HG02885 (cell line): ENCODE measurements at regions not wholly inside any gene's neighbourhood (a gene's known extent, or its start where the extent isn't known, plus 50 kb on each side); places are given as distances from the start of the nearest gene placed in this dataset.

Experiments
- ATAC-seq: cut with Tn5 transposase; IDR thresholded peaks from one replicate; pipeline ENCODE4 v1.9.1; 2021; ENCODE audit warnings: mild to moderate bottlenecking; ENCODE audit not compliant: unreplicated experiment, poor library complexity

DNA sequence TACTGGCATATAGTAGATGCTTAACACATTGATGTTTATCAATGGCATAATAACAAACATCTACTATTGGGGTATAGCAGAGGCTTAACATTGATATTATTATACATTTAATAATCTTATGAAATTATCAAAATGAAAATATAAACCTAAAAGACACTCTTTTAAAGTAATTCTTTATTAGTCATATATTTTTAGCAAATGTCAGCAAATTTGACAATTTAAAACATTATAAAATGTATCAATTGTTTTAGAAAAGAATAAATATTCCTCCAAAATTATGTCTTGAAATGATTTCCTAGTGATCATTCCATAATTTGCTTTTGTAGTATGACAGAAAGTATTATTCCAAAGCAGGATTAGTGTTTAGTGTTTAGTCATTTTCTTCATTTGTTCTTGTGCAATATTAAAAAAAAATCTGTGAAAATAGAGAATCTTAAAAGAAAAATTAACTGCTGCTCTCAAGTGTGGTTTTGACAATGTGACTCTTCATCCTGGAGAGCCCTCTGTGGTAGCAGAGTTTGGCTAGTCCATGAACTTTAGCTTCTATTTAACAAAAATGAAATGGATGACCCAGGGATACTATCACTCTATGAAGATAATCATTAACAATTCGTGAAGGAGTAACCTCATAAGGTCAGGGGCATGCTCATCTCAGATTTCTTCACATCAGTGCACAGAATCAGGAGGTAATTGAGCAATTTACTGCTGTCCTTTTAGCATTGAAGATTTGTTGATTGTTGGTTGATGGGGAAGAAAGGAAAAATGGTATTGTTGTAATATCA is 1018.5 kb downstream of the LRFN5 start:
- no peak for ATAC-seq

DNA sequence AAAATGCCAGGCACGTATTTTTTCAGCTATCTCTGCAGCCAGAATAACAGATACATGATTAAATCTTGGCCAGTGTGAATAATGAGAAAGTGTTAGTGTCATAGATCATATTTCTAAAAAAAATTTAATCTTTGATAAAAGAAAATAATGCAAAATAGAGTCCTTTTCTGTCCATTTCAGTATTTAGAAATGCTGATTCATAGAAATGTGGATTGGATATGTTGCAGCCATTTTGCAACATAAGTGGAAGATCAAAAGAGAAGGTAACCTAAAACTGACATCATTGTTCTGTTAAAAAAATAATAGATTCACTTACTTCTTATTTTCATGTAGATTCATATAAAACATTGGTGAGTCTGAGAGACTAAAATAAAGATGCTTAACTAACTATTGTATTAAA is 1010.3 kb downstream of the LRFN5 start:
- no peak for ATAC-seq

DNA sequence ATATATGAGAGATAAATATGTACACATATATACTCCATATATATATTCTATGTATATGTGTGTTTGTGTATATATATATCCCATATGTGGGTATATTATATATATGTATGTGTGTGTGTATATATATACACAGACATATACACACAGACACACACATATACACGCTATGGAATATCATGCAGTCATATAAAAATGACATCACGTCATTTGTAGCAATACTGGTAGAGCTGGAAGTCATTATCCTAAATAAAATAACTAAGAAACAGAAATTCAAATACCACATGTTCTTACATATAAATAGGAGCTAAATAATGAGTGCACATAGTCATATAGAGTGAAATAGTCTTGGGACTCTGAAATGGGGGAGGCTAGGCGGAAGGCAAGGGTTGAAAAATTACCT is 1000.2 kb downstream of the LRFN5 start:
- no peak for ATAC-seq

DNA sequence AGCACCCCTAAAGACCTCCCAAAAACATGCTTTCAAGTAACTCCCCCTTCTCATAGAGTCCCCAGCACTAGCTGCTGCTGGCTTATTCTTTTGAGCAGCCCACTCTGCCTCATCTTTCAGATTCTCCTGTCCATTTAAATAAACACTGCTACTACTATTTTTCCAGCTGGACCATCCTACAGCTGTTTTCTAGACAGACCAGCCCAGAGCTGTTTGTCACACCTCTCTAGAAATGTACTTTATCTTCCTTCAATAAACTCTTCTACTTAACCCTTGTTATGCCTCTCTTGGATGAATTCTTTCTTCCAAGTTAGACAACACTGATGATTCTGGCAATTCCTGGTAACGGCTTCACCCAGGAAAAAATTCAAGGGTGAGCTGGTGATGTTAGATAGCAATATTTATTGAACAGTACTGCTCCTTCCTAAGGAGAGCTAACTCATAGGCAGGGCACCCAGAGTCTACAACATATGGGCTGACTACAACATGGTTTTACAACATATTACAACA is 995.7 kb downstream of the LRFN5 start:
- ATAC-seq: no peak

DNA sequence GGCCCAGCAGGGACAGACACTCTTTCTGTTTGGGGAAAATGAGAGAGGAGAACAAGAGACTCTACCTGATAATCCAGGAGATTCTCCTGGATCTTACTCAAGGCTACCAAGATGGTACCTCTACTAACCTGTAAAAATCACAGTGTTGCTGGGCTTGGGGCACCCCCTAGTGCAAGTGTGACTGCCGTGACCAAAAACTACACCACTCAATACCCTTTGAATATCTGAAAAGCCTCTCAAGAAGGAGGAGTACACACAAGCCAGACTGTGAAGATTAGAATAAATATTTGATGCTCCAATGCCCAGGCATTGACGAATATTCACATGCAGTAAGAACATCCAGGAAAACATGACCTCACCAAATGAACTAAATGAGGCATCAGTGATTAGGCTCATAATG is 965.4 kb downstream of the LRFN5 start:
- ATAC-seq: no peak

DNA sequence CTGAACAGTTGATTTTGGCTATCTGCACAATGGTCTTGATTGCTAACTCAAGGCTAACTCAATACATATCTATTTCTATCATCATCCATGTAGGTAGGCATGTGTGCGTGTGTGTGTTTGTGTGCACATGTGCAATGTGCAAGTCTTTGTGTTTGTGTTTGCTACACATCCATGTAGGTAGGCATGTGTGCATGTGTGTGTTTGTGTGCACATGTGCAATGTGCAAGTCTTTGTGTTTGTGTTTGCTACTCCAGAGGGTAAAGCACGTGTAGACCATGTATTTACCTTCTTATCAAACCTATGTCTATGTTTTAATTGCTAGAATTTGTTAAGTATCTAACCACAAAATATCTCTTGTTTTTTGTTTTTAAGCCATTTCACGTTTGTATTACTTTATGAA is 962.6 kb downstream of the LRFN5 start:
- ATAC-seq: no peak

DNA sequence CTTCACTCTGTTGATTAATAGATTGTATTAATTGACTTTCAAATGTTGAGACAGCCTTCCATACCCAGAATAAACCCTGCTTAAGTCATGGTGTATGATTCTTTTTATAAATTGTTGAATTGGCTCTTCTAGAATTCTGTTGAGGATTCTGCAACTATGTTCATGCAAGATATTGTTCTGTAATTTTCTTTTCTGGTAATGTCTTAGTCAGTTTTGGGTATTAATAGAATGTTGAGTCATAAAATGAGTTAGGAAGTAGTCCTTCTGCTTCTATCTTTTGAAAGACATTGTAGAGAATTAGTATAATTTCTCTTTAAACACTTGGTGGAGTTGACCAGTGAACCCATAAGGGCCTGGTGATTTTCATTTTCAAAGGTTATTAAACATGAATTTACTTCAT is 958.9 kb downstream of the LRFN5 start:
- no peak for ATAC-seq

DNA sequence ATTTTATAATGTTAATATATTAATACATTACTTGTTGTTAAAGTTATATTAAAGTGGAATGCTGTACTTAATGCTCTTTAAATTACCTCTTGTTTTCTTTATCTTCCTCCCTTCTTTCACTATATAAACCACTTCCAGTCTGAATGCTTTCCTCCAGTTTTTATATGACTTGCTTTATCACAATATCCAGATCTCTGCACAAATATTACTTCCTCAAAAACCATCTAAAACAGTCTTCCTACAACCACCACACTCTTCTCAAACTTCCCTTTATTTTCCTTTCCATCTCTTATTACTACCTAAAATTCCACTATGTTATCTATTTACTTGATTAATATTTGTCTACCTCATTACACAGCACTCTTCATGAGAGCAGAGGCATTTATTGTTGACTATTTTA is 956.6 kb downstream of the LRFN5 start:
- no peak for ATAC-seq

DNA sequence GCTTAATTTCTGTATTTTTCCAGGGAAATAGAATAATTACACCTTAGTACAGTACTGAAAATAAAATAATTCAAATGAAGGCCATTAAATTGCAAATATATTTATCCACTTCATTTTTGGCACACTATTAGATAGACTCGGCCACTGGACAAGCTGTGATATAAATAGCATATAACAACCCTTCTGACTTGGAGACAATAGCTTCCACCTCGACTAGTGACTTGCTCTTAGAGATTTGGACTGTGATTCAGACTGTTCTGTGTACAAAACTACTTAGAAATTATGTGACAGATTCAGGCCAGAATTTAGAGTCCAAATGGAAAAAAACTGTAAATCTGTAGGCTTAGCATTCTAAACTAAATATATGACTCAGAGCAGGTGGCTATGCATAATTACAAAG is 949.9 kb downstream of the LRFN5 start:
- no peak for ATAC-seq

DNA sequence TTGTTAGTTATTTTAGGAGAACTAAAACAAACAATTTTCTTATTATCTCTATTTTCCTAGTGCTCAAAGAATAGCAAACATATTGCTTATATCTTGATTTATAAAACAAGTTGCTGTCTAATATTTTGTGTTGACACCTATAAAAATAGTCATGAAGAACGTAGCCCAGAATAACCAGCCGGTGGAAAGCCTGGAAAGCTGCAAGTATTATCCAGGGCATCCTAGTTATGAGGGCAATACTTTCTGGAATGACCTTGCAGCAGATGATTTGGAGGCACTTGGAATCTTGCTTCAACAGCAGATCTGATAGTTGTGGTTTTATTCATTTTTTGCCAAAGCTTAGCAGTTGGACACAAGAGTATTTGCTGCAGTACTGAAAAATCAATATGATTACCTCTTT is 948.7 kb downstream of the LRFN5 start:
- ATAC-seq: no peak

DNA sequence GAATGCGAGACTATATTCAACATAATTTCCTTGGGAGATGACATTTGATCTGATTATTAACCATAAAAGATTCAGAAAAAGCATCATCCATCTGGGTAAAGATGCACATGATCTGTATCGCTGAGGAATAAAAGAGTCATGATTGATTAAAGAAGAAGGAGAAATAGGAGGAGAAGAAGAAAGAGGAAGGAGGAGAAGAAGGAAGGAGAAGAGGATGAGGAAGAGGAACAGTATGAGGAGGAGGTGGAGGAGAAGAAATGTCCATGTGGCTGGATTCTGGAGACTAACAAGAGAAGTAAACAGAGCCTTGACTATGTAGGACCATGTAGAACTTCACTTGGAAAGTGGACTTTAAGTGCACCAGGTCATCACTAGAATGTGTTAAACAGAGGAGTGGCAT is 947.4 kb downstream of the LRFN5 start:
- no peak for ATAC-seq

DNA sequence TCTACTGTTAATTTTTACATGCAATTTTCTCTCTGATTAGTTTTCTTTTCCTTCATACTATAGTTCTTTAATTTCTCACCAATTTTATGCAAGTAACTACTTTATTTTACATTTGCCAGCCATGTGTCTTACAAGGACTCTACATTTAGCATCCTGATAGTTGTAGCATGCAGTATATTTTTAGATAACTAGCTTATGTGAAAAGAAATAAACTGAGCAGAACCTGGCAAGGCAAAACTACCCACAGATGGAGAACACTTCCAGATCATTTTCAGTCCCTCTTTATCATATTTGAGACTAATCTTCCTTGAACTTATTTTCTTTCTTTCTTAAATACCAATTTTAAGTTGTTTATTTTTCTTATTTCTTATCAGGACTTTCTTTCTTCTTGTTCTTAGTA is 943.6 kb downstream of the LRFN5 start:
- ATAC-seq: no peak

DNA sequence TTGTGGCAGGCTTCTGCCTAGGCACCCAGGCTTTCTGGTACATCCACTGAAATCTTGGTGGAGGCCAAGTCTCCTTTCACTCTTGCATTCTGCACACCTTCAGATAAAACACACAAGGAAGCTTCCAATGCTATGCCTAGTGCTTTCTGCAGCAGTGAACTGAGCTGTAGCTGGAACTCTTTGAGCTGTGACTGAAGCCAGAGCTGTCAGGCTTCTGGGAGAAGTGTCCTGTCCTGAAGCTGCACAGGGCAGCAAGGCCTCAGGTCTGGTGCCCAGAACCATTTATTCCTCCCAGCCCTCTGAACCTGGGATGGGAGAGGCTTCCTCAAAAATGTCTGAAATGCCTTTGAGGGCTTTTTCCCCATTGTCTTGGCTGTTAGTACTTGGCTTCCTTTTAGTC is 941.7 kb downstream of the LRFN5 start:
- ATAC-seq: no peak

DNA sequence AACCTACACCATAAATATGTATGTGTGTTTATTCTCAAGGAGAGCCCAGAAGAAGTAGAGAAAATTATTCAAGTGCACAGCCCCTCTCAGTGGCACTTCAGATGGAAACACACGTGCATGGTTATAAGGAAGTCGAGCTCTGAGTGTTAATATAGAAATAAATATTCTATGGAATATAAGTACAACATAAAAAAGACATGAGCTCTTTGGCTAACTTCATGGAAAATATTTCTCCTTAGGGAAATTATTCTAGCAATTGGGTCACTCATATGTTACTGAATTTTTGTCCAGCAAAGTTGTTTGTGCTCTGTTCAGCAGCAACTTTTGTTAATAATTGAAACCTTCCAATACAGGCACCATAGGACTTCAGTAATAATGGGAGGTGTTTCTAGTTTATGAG is 939.0 kb downstream of the LRFN5 start:
- no peak for ATAC-seq

DNA sequence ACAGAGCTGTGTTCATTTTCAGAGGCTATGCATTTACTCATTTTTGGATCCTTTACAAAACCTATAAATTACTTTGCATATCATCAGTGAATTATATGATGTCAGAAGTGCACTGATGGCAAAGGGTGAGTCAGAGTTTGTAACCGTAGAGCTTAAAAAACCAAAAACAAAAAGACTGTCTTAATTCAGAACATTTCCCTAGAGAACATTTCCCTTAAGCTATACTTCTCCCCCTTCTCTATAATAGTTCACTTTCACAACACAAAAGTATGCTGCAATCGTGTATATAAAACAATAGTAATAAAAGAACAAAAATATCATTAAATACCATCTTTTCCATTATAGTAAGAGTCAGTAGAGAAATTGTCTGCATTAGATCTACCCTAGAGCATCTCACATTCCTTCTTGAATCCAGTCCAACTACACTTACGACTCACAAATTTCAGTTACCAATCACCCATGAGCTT is 934.9 kb downstream of the LRFN5 start:
- ATAC-seq: no peak

DNA sequence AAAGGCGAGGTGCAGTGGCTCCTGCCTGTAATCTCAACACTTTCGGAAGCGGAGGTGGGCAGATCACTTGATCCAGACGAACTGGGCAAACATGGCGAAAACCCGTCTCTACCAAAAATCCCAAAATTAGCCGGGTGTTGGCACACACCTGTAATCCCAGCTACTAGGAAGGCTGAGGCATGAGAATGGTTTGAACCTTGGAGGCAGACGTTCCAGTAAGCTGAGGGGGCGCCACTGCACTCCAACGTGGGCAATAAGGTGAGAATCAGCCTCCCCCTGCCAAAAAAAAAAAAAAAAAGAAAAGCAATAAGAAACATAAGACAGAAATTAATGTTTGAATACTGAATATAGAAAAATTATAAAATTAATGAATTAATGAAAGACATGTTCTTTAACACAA is 928.7 kb downstream of the LRFN5 start:
- ATAC-seq: no peak

DNA sequence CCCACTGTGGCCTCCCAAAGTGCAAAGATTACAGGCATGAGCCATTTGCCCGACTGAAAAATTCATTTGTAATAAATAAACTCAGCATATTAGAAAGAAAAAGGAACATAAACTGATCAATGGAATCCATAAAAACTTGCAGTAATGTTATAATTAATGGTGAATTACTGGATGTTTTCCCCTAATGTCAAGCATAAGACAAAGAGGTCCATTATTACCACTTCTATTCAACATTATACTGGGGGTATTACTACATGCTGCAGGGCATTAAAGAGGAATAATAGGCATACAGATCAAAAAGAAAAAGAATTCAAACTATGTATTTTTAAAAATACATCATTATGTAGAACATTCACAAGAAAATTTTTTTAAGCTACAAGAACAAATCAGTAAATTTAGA is 926.8 kb downstream of the LRFN5 start:
- no peak for ATAC-seq

DNA sequence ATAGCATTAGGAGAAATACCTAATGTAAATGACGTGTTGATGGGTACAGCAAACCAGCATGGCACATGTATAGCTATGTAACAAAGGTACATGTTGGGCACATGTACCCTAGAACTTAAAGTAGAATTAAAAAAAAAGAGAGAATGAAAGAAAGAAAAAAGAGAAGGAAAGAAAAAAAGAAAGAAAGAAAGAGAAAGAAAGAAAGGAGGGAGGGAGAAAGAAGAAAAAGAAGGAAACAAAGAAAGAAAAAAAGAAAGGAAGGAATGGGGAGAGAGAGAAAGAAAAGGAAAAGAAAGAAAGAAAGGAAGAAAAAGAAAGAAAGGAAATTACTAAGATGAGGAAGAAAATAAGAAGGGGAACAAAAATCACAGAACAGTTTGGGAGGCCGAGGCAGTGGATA is 925.5 kb downstream of the LRFN5 start:
- ATAC-seq: no peak

DNA sequence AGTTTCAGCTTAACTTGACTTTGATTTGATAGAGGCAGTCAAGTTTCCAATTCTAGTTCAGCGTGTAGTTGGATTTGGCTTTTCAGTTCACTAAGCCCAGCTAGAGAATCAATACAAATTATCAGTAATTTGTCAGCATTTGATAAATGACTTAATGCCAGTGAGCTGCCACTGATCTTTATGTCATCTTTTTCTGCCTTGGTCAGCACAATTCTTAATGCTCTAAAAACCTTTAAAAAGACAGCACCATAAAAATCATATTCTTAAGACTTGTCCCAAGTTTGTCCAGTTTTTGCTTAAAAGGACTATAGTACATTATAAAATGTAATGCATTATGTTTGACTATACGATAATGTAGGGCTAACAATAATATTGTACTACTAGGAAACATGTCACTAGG is 920.5 kb downstream of the LRFN5 start:
- no peak for ATAC-seq

DNA sequence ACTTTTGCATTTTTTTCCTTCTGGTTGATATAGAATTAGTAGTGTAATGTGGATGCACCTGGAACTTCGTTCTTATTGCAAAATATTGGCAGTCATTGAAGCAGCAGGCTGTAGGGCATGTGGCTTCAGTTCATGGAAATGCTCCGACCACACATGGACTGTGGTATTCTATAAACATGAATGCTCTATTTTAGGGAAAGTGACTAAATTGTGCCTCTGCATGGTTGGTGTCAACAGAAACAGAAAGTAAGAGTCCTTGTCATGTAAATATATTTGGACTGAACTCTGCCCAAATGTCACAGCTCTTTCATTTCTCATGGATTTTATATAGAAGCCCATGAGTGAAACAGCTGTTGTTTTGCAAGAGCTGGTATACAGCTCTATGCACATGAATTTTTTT is 917.0 kb downstream of the LRFN5 start:
- ATAC-seq: peak; percentile 94

DNA sequence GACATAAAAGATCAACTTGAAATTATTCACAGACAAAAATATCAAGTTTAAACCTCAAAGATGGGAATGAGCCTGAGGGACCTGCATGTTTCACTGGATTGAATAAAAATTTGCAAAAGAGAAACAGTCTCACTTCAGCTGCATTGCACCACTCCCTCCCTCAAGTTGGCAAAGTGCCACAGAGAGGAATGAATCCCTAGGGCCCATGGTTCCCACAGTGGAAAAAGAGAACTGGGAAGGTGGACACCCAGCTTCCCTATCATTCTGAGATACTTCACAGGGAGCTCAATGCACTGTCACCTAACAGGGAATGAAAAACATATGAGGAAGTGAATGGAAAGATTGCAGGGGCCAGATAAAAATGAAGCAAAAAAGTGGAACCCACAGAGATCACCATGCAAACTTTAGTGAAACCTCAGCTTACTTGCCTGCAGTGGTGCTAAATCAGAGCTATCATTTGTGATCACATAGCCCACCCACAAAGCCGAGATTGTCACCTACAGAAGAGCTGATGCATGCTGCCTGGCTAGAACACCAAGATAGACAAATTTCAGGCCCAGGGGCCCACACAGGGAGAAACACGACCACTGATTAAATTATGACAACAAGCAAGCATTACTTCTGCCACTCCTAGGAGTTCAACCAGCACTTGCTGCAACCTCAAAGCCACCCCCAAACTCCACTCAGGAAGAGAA is 911.3 kb downstream of the LRFN5 start:
- no peak for ATAC-seq

DNA sequence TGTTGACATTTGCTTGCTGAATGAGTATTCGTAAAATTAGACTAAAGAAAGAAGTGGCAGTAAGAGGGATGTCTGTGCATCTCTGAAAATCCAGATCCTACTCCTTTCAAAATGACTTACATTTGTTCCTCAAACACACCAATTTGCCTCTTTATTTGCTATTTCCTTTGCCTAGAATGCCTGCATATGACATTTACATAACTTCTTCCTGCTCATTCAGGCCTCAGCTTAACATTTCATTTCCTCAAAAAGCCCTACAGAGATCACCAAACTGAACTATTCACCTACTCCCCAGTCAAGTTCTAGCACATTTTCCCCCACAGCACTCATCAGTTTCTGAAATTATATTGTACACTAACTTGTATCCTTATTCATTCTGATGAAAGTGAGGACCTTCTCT is 907.2 kb downstream of the LRFN5 start:
- no peak for ATAC-seq
